HG03039 (cell line): ENCODE measurements at regions not wholly inside any gene's neighbourhood (a gene's known extent, or its start where the extent isn't known, plus 50 kb on each side); places are given as distances from the start of the nearest gene placed in this dataset.
"Not testable (repeated sequence)": the region's sequence is repeated elsewhere in the genome, so short reads cannot be mapped to it uniquely, and the experiment has no call there.

Experiments used
- ATAC-seq: cut with Tn5 transposase; IDR thresholded peaks from one replicate; pipeline ENCODE4 v1.9.1; 2021; ENCODE audit warnings: mild to moderate bottlenecking, moderate library complexity; ENCODE audit not compliant: unreplicated experiment

DNA sequence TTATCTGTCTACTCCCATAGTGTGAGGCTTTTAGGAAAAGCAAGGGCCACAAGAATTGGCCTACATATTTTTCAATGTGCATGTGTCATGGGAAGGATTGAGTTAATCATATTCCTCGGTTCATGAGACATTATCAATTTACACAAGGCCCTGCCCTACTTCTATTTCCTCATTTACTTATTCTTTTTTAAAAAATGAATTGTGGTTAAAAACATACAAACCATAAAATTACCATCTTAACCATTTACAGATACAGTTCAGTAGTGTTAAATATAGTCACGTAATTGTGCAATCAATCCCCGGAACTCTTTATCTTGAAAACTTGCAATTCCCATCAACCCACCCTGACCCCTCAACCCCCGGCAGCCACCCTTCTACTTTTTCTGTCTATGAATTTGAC is 284.0 kb upstream of the GADL1 start:
- no peak for ATAC-seq

DNA sequence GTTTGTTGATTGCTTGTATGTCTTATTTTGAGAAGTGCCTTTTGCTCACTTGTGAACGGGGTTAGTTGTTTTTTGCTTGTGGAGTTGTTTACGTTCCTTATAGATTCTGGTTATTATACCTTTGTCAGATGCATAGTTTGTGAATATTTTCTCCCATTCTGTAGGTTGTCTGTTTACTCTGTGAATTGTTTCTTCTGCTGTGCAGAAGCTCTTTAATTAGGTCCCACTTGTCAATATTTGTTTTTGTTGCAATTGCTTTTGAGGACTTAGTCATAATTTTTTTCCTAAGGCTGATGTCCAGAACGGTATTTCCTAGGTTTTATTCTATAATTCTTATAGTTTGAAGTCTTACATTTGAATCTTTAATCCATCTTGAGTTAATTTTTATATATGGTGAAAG is 285.3 kb upstream of the GADL1 start:
- no peak for ATAC-seq

DNA sequence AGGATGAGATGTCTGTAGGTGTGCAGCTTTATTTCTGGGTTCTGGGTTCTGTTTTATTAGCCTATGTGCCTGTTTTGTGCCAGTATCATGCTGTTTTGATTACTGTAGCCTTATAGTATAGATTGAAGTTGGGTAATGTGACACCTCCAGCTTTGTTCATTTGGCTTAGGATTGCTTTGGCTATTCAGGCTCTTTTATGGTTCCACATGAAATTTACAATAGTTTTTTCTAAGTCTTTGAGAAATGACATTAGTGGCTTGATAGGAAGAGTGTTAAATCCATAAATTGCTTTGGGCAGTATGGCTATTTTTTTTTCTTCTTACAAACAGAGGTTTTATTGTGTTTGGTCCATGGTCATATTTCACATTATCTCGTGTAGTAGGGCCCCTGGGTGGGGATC is 285.8 kb upstream of the GADL1 start:
- no peak for ATAC-seq

DNA sequence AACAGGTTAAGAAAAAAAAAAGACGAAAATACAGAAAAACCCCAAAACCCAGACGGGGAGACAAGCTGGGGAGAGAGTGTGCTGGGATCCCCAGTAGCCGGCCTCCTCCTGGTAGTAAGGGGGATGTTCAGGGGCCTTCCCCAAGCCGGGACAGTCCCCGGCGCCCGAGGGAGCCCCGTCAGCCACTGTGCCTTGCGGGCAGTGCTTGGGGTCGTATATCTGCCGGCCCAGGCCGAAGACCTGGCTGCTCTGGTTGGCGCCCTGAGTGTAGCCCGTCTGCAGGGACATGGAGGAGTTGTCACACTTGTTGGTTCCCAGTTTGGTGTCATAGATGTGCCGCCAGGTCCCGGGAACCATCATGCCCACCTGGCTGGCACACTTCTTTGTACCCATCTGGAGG is 287.2 kb upstream of the GADL1 start:
- no peak for ATAC-seq

DNA sequence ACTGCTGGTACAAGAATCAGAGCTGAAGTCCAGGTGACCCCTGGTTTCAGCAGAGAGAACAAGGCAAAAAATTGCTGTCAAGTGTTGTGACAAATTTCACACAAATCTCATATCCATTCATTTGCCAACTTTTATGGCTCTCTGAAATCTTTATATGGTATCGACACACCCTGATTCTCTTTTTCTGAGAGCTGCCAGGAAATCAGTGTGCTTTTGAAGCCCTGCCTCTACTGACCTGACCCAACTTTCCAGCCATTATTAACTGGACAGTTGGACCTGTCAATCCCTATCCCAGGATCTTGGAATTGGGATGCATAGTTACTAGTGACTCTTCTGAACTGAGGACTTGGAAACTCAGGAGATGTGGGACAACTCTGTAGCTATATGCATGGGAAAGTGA is 288.2 kb upstream of the GADL1 start:
- no peak for ATAC-seq

DNA sequence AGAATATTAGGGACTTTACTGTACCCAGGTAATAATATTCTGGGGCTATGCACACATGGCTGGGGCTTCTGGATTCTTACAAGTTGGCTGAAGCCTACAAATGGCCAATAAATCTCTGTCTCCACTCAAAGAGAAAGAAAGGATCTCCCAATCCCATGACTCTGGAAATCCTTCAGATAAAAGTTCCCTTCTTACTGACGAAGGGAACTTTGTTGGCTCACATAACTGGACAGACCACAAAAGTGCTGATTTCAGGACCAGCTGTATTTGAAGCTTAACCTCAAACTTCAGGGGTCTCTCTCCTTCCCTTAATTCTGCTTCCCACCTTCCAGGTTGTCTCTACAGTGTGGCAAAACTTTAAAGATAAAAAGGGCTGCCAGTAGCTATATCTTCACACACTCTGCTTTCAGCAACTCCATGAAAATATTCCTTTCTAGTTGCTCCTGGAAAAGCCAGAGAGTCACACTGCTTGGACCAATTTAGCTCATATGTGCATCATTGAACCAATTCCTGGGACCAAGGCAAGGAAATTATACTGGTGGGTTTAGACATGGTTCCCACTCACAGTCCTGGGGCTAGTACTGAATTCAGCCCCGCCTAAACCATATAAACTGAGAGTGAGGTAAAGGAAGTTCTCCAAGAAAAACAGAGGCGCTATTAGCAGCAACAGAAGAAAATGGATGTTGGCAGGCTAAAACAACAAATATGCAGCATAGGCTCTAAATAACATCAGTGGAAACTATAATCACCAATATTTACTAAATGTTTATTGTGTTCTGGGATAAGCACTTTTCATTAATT is 290.0 kb upstream of the GADL1 start:
- no peak for ATAC-seq

DNA sequence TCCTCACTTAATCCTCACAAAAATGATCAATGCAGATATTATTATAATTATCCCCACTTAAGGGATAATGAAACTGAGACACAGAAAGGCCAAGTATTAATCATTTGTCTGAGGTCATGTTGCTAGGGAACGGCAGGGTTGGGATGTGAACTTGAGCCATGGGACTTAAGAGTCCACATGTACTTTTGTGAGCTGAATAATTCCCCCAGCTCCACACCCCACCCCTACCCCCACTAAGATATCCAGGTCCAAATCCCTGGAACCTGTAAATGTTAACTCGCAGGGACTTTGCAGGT is 290.5 kb upstream of the GADL1 start:
- ATAC-seq, result no peak

DNA sequence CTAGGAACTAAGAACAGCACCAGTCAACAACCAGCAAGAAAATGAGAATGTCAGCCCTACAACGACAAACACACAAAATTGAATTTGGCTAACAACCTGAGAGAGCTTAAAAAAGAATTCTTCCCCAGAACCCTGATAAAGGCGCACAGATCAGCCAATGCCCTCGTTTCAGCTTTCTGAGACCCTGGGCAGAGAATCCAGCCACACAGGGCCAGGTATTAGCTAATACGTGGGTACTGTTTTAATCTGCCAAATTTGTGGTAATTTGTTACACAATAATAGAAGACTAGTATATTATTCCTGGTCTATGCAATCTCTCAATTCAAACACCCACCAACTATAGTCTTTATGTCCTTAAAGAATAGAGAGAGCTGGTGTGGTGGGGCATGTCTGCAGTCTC is 291.6 kb upstream of the GADL1 start:
- no peak for ATAC-seq

DNA sequence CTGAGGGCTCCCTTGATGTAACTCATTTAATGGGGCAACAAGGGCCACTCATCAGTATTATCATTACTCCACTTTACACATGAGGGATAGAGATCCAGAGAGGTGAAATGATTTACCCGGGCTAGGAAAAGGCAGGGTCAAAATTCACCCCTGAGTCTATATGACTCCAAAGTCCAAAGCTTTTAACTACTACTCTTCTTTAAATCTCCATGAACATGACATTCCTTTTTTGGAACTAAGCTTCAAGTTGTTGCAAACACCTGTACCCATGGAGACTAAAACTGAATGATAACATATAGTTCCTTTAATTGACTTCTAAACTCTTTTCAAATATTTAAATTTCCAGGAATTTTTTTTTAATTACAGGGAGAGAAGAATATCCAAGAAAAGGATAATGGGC is 292.9 kb upstream of the GADL1 start:
- ATAC-seq, result no peak

DNA sequence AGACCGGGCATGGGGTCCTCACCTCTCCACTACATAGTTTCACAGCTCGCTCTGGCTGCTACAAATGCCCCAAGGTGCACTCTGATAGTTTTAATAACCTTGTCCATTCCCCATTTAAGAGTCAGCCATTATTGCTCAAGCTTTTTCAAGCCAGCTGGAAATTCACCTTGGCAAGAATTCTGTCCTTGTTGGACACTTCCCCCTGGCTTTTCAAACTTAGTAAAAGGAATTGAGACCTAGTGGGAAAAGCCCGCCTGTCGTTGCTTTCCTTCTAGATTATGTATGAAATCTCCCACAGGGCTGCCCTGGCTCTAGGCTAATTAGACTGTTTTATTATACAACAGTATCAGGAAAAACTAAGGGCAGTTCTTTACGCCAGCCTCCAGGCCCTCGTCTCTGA is 293.7 kb upstream of the GADL1 start:
- ATAC-seq, result no peak

DNA sequence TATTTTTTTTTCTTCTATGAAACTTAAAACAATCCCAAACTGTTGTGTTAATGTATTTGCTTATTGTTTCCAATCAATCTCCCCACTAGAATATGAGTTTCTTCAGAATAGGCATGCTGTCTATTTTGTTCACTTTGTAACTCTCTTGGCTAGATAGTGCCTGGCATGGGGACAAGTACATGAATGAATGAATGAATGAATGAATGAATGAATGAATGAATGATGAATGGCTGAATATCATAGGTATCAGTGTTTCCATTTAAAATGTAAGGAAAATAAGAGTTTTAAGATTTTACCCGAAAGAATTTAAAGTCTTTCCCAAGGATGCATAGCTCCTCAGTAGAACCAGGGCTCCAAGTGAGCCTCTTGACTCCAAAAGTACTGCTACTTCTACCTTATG is 294.9 kb upstream of the GADL1 start:
- ATAC-seq, result no peak

DNA sequence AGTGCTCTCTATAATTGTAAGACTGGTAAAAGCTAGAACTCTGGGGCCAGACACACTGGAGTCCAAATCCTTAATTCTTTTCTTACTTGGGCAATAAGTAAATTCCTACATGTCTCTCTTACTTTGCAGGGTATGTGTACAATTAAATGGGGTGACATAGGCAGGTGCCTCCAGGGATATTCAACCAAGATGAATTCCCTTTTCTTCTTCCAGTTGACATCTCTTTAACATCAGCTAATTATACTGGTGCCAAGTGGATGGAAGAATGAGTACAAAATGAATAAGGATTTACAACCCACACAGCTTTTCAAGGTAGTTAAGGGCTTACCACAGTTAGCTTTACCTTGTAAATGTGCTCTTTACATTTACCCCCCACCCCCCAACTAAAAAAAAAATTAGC is 295.5 kb upstream of the GADL1 start:
- ATAC-seq, result no peak

DNA sequence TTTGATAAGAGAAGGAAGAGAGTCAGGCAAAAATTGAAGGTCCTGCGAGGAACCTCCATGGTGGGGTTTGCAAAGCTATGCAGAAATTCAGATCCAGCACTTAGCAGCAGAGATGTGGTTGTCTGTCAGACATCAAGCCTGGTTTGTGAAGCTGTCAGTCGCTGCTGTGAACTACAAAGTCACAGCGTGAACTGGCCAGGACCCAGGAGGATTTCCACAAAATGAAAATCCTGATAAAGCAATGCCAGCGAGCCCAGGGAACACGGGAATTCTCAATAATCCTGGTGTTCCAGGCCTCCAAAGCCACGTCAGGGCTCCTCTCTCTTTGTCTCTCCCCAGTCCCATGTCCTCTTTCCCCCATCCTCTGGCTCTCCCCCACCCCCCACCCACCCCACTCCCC is 296.9 kb upstream of the GADL1 start:
- ATAC-seq, result no peak

DNA sequence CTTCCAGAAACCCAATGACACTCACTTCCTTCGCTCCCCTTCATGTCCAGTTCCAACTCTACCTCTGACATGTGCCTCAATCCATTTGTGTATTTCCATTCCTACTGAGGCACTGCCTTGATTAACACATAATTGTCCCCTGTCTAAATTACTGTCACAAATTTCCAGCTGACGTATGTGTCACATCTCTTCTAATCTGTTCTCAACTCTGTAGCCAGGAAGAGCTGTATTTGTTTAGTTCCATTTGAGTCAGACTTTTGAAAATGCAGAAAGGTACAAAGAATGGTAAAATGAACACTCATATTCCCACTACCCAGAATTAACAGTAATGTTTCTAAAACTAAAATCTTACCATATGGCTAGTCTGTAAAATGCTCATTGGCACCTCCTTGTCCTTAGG is 299.0 kb upstream of the GADL1 start:
- no peak for ATAC-seq

DNA sequence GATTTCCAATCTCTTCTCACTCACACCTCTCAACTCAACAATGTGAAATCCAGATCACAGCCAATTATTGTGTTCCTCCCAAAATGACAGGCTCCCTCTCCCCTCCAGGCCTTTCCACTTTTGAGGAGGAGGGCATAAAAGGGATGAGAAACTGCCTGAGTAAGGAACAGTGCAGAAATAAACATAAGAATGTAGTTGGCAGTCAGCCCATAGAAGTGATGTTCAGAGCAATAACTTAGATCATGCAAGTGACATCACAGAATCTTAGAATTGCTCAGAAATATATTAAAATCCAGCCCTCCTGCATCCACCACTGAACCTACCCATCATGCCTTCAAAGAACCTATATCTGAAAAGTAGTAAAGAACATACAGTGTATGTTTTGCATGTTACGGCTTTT is 299.4 kb upstream of the GADL1 start:
- no peak for ATAC-seq

DNA sequence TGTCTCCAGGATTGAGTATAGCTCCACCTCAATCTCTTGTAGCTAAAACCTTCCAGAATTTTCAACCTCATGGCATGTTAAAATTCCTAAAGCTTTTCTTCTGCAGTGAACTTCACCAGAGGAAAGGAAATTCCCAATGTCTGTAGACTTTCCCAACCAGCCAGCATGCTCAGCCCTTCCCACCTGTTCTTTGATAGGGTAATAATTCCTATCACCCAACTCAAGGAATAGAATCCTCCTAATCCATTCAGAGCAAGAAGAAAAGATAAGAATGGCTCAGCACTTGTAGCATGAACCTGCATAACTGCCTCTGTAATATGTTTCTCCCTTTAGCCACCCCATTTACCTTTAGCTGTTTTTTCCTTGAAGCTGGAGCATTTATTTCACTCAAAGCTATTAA is 301.8 kb upstream of the GADL1 start:
- ATAC-seq, result no peak

DNA sequence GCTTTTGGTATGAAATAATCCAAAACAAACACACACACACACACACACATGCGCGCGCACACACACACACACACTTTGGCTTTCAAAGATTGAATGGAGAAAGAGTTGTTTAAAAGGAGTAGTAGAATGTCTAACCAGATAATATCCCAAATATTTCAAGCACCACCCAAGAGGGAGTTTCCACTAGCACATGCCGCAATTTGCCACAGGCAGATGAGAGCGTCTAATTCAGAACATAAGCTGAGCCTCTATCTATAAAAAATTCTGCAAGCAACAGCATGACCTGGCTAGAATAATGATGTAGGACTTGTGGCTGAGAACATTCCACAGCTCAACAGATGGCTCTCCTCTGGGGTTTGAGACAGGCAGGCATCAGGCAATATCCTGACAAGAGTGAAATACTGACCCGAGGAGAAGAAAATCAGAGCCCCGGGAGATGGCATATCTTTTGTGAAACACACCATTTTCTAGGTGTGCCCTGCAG is 302.5 kb upstream of the GADL1 start:
- ATAC-seq, result no peak

DNA sequence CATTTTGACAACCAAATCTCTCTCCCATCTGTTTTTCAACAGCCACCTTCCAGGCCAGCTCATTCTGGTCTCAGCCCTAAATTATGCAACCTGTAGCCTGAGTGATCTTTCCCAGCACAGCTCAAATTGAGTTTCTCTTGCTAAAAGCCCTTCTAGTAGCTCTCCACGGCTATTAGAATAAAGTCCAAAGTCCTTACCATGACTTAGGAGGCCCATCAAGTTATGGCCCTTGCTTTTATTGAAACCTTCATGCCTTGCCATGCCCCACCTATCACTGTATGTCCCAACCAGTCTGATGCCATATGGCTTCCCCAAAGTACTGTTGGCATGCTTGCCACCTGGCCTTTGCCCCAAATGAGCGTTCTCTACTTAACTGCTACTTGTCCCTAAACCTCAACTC is 303.5 kb upstream of the GADL1 start:
- no peak for ATAC-seq

DNA sequence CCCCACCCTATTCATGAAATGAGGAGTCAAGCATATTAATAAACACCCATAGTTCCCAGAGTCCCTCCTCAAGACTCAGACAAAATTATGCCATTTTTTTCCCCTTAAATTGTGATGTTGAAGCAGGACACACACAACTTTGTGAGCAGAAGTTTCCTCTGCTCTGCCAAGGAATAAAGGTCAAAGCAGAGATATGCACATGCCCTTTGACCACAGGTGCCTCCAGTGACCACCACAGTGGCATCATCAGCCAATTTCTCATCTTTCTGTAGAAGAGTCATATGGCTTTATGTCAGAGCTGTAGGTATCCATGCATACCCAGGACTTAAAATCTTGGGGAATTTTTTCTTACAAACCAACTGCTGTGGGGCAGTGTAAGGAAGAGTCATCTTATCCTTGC is 304.4 kb upstream of the GADL1 start:
- no peak for ATAC-seq

DNA sequence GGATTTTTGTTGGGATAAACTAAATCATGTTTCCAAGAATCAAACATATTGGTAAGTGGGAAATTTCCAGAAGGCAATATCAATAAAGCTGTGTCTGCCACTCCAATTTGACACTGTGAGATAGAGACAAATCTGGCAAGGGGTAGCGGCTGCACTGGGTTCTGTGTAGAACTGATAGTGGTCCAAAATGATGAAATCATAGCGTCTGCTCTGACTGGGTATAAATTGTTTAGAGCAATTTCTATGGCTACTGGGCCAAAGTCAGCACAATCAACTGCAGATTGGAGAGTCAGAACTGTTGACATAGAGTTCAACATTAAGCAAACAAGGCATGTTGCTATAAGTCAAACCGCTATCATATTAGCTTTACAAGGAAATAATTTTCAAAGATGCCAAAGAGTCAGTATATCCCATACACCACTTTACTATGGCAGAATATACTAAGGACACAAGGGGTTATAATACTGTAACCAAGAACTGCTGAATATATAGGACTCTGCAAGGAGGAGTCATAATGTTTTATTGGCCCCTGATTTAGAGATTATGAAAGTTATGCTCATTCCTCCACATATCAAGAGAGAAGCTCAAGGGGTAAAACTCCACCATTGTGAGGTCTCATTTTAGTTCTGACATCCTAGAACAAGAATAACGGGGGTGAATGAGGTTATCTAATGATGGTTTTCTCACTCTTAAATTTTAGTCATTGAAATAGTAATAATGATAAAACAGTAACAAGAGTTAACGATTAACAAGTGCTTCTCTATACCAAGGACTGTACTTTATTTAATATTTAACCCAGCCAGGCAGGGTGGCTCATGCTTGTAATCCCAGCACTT is 309.7 kb upstream of the GADL1 start:
- no peak for ATAC-seq

DNA sequence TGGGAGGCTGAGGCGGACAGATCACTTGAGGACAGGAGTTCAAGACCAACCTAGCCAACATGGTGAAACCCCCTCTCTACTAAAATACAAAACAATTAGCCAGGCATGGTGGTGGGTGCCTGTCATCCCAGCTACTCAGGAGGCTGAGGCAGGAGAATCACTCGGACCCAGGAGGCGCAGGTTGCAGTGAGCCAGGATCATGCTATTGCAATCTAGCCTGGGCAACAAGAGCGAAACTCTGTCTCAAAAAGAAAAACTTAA is 310.3 kb upstream of the GADL1 start:
- not testable (repeated sequence) for ATAC-seq

DNA sequence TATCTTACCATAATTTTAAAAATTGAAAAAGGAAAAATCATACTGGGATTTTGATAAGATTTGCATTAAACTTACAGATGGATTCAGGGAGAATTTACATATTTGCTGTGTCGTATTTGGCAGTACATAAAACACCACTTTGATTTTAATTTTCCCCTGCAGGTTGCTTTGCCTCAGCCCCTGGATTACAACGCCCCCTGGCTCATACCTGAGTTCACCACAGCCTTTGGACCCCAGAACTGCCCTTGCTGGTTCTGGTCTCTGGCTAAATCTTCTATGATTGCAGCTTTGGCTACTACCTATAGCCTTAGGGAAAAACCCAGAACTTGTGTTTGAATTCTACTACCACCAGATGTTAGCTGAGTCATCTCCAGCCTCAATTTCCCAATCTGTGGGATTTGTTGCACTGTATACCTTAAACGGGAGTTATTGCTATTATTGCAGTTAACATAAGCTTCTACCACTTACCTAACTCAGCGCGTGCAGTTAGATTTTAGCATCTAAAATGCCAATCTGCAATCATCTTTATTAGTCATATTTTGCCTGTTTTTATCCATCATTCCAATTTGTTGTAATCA is 315.7 kb upstream of the GADL1 start:
- no peak for ATAC-seq
